Smooth muscle cell (in vitro differentiated cells): ENCODE measurements at regions not wholly inside any gene's neighbourhood (a gene's known extent, or its start where the extent isn't known, plus 50 kb on each side); places are given as distances from the start of the nearest gene placed in this dataset.

ENCODE experiments used
- DNase-seq: peaks from one replicate; lab custom pipeline; 2025; ENCODE audit not compliant: unreplicated experiment; lab: John Stamatoyannopoulos, UW
- H2AFZ ChIP-seq: fragments of 200-600 bp; sonication (generic); 2 replicates; pipeline ENCODE4 v1.6.0; 2016; ENCODE audit warnings: antibody characterized with exemption, low read depth, mild to moderate bottlenecking
- H3F3A ChIP-seq: fragments of 200-600 bp; sonication (generic); 2 replicates; pipeline ENCODE4 v1.6.0; 2017; ENCODE audit warnings: antibody characterized with exemption, low read depth
- H3K27ac ChIP-seq: fragments of 200-600 bp; sonication (generic); 2 replicates; pipeline ENCODE4 v1.5.1; 2016; ENCODE audit warnings: low read depth, mild to moderate bottlenecking
- H3K27me3 ChIP-seq: fragments of 200-600 bp; sonication (generic); 2 replicates; pipeline ENCODE4 v1.6.1; 2016; ENCODE audit warnings: low read depth, mild to moderate bottlenecking
- H3K36me3 ChIP-seq: fragments of 200-600 bp; sonication (generic); 2 replicates; pipeline ENCODE4 v1.5.1; 2016; ENCODE audit warnings: low read depth
- H3K4me1 ChIP-seq: fragments of 200-600 bp; sonication (generic); 2 replicates; pipeline ENCODE4 v1.5.1; 2016; ENCODE audit warnings: low read depth
- H3K4me2 ChIP-seq: fragments of 200-600 bp; sonication (generic); 2 replicates; pipeline ENCODE4 v1.6.0; 2016; ENCODE audit warnings: mild to moderate bottlenecking
- H3K4me3 ChIP-seq: fragments of 200-600 bp; sonication (generic); 2 replicates; pipeline ENCODE4 v1.5.1; 2016; ENCODE audit warnings: mild to moderate bottlenecking
- H3K79me2 ChIP-seq: fragments of 200-600 bp; sonication (generic); 2 replicates; pipeline ENCODE4 v1.6.0; 2016; ENCODE audit warnings: low read depth, mild to moderate bottlenecking
- H3K9ac ChIP-seq: fragments of 200-600 bp; sonication (generic); 2 replicates; pipeline ENCODE4 v1.6.0; 2016; ENCODE audit warnings: low read depth
- H3K9me3 ChIP-seq: fragments of 200-600 bp; sonication (generic); replicated peaks from 2 replicates; pipeline ENCODE4 v1.5.1; 2016; ENCODE audit warnings: low read depth
- H4K20me1 ChIP-seq: fragments of 200-600 bp; sonication (generic); 2 replicates; pipeline ENCODE4 v1.6.0; 2016; ENCODE audit warnings: low read depth
- CTCF ChIP-seq: fragments of 200-600 bp; sonication (generic); IDR thresholded peaks from 2 replicates; pipeline ENCODE4 v1.5.1; 2017; ENCODE audit warnings: borderline replicate concordance, mild to moderate bottlenecking, antibody characterized with exemption; ENCODE audit not compliant: insufficient read depth, poor library complexity, severe bottlenecking
- WGBS: methylation state at CpG from one replicate; pipeline ENCODE4 v1.1.7; 2016; ENCODE audit warnings: low lambda C conversion rate; 5-methylcytosine and 5-hydroxymethylcytosine counted together

- Histone ChIP-seq H3K9me3 (no peaks in the 10 kb centered on the region), H2AFZ (no peak overlapping the region), H3K4me1 (no peaks in the 10 kb centered on the region), H3K27me3 (peaks cover 5% of the 10 kb centered on the region), H3K9ac (no peak overlapping the region), H3K4me2 (no peak overlapping the region), H4K20me1 (no peaks in the 10 kb centered on the region), H3F3A (no peaks in the 10 kb centered on the region), H3K36me3 (no peaks in the 10 kb centered on the region), H3K27ac (no peak overlapping the region), H3K79me2 (no peaks in the 10 kb centered on the region), H3K4me3 (no peak overlapping the region)
- no peak for TF ChIP-seq CTCF
- WGBS, result 61% methylated on average over 3 of the region's 3 CpGs
- DNase-seq, result no peak
Measured at GRCh38 chr6:84329077-84329476, 101.6 kb upstream of the CEP162 start.

GRCh38 chr6:84317463-84317862, 90.0 kb upstream of the CEP162 start:
- H3K4me3 ChIP-seq, result no peak overlapping the region
- H3K9ac ChIP-seq, result no peak overlapping the region
- H2AFZ ChIP-seq, result no peak overlapping the region
- H3K36me3 ChIP-seq, result no peaks in the 10 kb centered on the region
- H4K20me1 ChIP-seq, result no peaks in the 10 kb centered on the region
- TF ChIP-seq CTCF, result no peak
- no peaks in the 10 kb centered on the region for H3F3A ChIP-seq
- peaks cover 6% of the 10 kb centered on the region for H3K27me3 ChIP-seq
- H3K27ac ChIP-seq, result no peak overlapping the region
- no peaks in the 10 kb centered on the region for H3K79me2 ChIP-seq
- no peak for DNase-seq
- no peaks in the 10 kb centered on the region for H3K9me3 ChIP-seq
- H3K4me2 ChIP-seq, result no peak overlapping the region
- H3K4me1 ChIP-seq, result no peaks in the 10 kb centered on the region
- whole genome bisulfite sequencing, result 82% methylated on average over 2 of the region's 2 CpGs

GRCh38 chr6:84314377-84314898, 87.0 kb upstream of the CEP162 start:
- no peak overlapping the region for H3K9ac ChIP-seq
- no peaks in the 10 kb centered on the region for H3K4me1 ChIP-seq
- H3K27ac ChIP-seq, result no peak overlapping the region
- no peaks in the 10 kb centered on the region for H3K9me3 ChIP-seq
- H3K27me3 ChIP-seq, result peaks cover 6% of the 10 kb centered on the region
- H3K4me2 ChIP-seq, result no peak overlapping the region
- H2AFZ ChIP-seq, result no peak overlapping the region
- TF ChIP-seq CTCF, result no peak
- H3K4me3 ChIP-seq, result no peak overlapping the region
- H3K79me2 ChIP-seq, result no peaks in the 10 kb centered on the region
- H3K36me3 ChIP-seq, result no peaks in the 10 kb centered on the region
- DNase-seq, result no peak
- no peaks in the 10 kb centered on the region for H4K20me1 ChIP-seq
- no peaks in the 10 kb centered on the region for H3F3A ChIP-seq
- WGBS, result 58% methylated on average over 1 of the region's 1 CpG

- Histone ChIP-seq H4K20me1 (no peaks in the 10 kb centered on the region), H3K4me1 (no peaks in the 10 kb centered on the region), H3K9ac (no peak overlapping the region), H3K4me3 (no peak overlapping the region), H3K27me3 (peaks cover 6% of the 10 kb centered on the region), H2AFZ (no peak overlapping the region), H3K27ac (no peak overlapping the region), H3K9me3 (no peaks in the 10 kb centered on the region), H3K79me2 (no peaks in the 10 kb centered on the region), H3K36me3 (no peaks in the 10 kb centered on the region), H3K4me2 (no peak overlapping the region), H3F3A (no peaks in the 10 kb centered on the region)
- no peak for DNase-seq
- 62% methylated on average over 2 of the region's 2 CpGs for whole genome bisulfite sequencing
- TF ChIP-seq CTCF, result no peak
Measured at GRCh38 chr6:84309336-84309735, 81.9 kb upstream of the CEP162 start.
